ENCODE measurements at regions not wholly inside any gene's neighbourhood (a gene's known extent, or its start where the extent isn't known, plus 50 kb on each side); places are given as distances from the start of the nearest gene placed in this dataset.
"Not testable (repeated sequence)": the region's sequence is repeated elsewhere in the genome, so short reads cannot be mapped to it uniquely, and the experiment has no call there.

GRCh38 chr20:29031262-29031982 is 2226.0 kb upstream of the DEFB115 start:
- not testable (repeated sequence) for DNase-seq (ENCODE audit: low spot score in 2 of 2); H3K27ac Mint-ChIP-seq; ATAC-seq
- H3K36me3 Mint-ChIP-seq, result peaks cover 10 to 14% of the 10 kb centered on the region in 2 donors
- peaks cover 27 to 28% of the 10 kb centered on the region in 2 donors for H3K9me3 Mint-ChIP-seq

- not testable (repeated sequence) for ATAC-seq; H3K27ac Mint-ChIP-seq; H3K36me3 Mint-ChIP-seq; DNase-seq (ENCODE audit: low spot score in 2 of 2)
- H3K9me3 Mint-ChIP-seq, result peaks cover 7 to 14% of the 10 kb centered on the region in 2 donors
These were observed 2213.2 kb upstream of the DEFB115 start for GRCh38 chr20:29044239-29044638.

- not testable (repeated sequence) for ATAC-seq; DNase-seq (ENCODE audit: low spot score in 2 of 2)
These were observed 2207.4 kb upstream of the DEFB115 start for GRCh38 chr20:29050008-29050606.

GRCh38 chr20:29057866-29058484 is 2199.5 kb upstream of the DEFB115 start:
- not testable (repeated sequence) for ATAC-seq; H3K36me3 Mint-ChIP-seq; H3K27ac Mint-ChIP-seq; DNase-seq (ENCODE audit: low spot score in 2 of 2)
- H3K9me3 Mint-ChIP-seq, result peaks cover 13 to 17% of the 10 kb centered on the region in 2 donors

More at GRCh38 chr20:29050008-29050606, 2207.4 kb upstream of the DEFB115 start:
- H3K9me3 Mint-ChIP-seq, result peaks cover 0 to 14% of the 10 kb centered on the region in 2 donors
- H3K36me3 Mint-ChIP-seq, H3K27ac Mint-ChIP-seq: not testable (repeated sequence)

- not testable (repeated sequence) for H3K27ac Mint-ChIP-seq; ATAC-seq; DNase-seq (ENCODE audit: low spot score in 2 of 2)
- peaks cover 29 to 31% of the 10 kb centered on the region in 2 donors for H3K9me3 Mint-ChIP-seq
- H3K36me3 Mint-ChIP-seq, result peaks cover 6 to 35% of the 10 kb centered on the region in 2 donors
These were observed 2195.0 kb upstream of the DEFB115 start for GRCh38 chr20:29062451-29062850.

- not testable (repeated sequence) for DNase-seq (ENCODE audit: low spot score in 2 of 2); ATAC-seq; H3K27ac Mint-ChIP-seq
- peaks cover 6 to 33% of the 10 kb centered on the region in 2 donors for H3K36me3 Mint-ChIP-seq
- H3K9me3 Mint-ChIP-seq, result peaks cover 26 to 28% of the 10 kb centered on the region in 2 donors
These were observed 2191.1 kb upstream of the DEFB115 start for GRCh38 chr20:29066341-29066740.

GRCh38 chr20:29073640-29074039 is 2183.8 kb upstream of the DEFB115 start:
- peaks cover 15 to 33% of the 10 kb centered on the region in 2 donors for H3K9me3 Mint-ChIP-seq
- H3K27ac Mint-ChIP-seq; ATAC-seq; DNase-seq (ENCODE audit: low spot score in 2 of 2); H3K36me3 Mint-ChIP-seq: not testable (repeated sequence)

GRCh38 chr20:29079769-29080690 is 2177.4 kb upstream of the DEFB115 start:
- H3K36me3 Mint-ChIP-seq, result peaks cover 14 to 17% of the 10 kb centered on the region in 2 donors
- peaks cover 23 to 46% of the 10 kb centered on the region in 2 donors for H3K9me3 Mint-ChIP-seq
- ATAC-seq, result peak in 1 of 2 donors; percentile 94
- H3K27ac Mint-ChIP-seq, result peak overlapping the region in 1 of 2 donors; percentile 82
- DNase-seq (ENCODE audit: low spot score in 2 of 2), result peak in 1 of 2 donors; percentile 64

- peaks cover 29 to 35% of the 10 kb centered on the region in 2 donors for H3K9me3 Mint-ChIP-seq
- not testable (repeated sequence) for ATAC-seq; DNase-seq (ENCODE audit: low spot score in 2 of 2); H3K27ac Mint-ChIP-seq
- peaks cover 14 to 17% of the 10 kb centered on the region in 2 donors for H3K36me3 Mint-ChIP-seq
These were observed 2175.8 kb upstream of the DEFB115 start for GRCh38 chr20:29081712-29082111.

GRCh38 chr20:29085625-29086024 is 2171.8 kb upstream of the DEFB115 start:
- Mint-ChIP-seq H3K27ac (no peak overlapping the region), H3K36me3 (peaks cover 5 to 13% of the 10 kb centered on the region in 2 donors), H3K9me3 (peaks cover 29 to 30% of the 10 kb centered on the region in 2 donors)
- DNase-seq (ENCODE audit: low spot score in 2 of 2) (no peak), ATAC-seq (no peak)

- H3K36me3 Mint-ChIP-seq, result peaks cover 5 to 13% of the 10 kb centered on the region in 2 donors
- H3K27ac Mint-ChIP-seq; DNase-seq (ENCODE audit: low spot score in 2 of 2); ATAC-seq: not testable (repeated sequence)
- H3K9me3 Mint-ChIP-seq, result peaks cover 29 to 30% of the 10 kb centered on the region in 2 donors
These were observed 2171.2 kb upstream of the DEFB115 start for GRCh38 chr20:29086145-29086718.

- peaks cover 24 to 26% of the 10 kb centered on the region in 2 donors for H3K9me3 Mint-ChIP-seq
- ATAC-seq (no peak), DNase-seq (ENCODE audit: low spot score in 2 of 2) (no peak)
- peaks cover 5 to 13% of the 10 kb centered on the region in 2 donors for H3K36me3 Mint-ChIP-seq
- H3K27ac Mint-ChIP-seq, result no peak overlapping the region
These were observed 2170.5 kb upstream of the DEFB115 start for GRCh38 chr20:29086938-29087337.

GRCh38 chr20:29087887-29088286 is 2169.6 kb upstream of the DEFB115 start:
- DNase-seq (ENCODE audit: low spot score in 2 of 2); H3K27ac Mint-ChIP-seq; ATAC-seq: not testable (repeated sequence)
- H3K9me3 Mint-ChIP-seq, result peaks cover 24 to 26% of the 10 kb centered on the region in 2 donors
- peaks cover 5 to 13% of the 10 kb centered on the region in 2 donors for H3K36me3 Mint-ChIP-seq

- not testable (repeated sequence) for DNase-seq (ENCODE audit: low spot score in 2 of 2); H3K27ac Mint-ChIP-seq; ATAC-seq
- peaks cover 5 to 13% of the 10 kb centered on the region in 2 donors for H3K36me3 Mint-ChIP-seq
- peaks cover 24 to 26% of the 10 kb centered on the region in 2 donors for H3K9me3 Mint-ChIP-seq
These were observed 2169.0 kb upstream of the DEFB115 start for GRCh38 chr20:29088472-29088871.

- not testable (repeated sequence) for H3K27ac Mint-ChIP-seq; DNase-seq (ENCODE audit: low spot score in 2 of 2); ATAC-seq; H3K36me3 Mint-ChIP-seq
- H3K9me3 Mint-ChIP-seq, result peaks cover 19 to 22% of the 10 kb centered on the region in 2 donors
These were observed 2168.1 kb upstream of the DEFB115 start for GRCh38 chr20:29089409-29089808.
